ENCODE measurements at regions not wholly inside any gene's neighbourhood (a gene's known extent, or its start where the extent isn't known, plus 50 kb on each side); places are given as distances from the start of the nearest gene placed in this dataset.

DNA sequence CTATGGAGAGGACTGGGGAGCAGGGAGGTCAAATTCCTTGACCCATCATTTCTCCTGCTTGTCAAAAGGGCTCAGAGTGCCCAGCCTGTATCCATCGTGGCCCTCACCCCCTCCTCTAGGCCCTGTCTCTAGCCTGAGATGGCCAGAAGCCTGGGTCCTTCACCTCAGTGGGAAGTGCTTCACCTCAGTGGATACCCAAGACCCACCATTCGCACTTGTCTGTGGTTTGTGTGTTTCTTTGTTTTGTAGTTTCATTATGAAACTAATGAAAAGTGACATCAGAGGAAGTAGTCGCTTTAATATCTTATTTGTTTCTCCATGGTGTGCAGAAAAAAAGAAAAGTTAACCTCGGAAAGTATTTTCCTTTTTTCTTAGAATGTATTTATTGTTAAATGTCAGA, 194.0 kb upstream of the CADM1 start:
- Histone ChIP-seq H3K9me3 (no peaks in the 10 kb centered on the region), H3K27me3 (ENCODE audit: insufficient read depth) (no peaks in the 10 kb centered on the region; the same call in 1 of the 2 replicates), H4K20me1 (ENCODE audit: insufficient read depth) (no peaks in the 10 kb centered on the region), H3K27ac (ENCODE audit: low read depth in 2 of 2, low read length in 1 of 2) (no peak overlapping the region), H3K4me3 (ENCODE audit: low read depth in 2 of 2, low read length in 1 of 2) (no peak overlapping the region), H3K4me2 (no peak overlapping the region), H2AFZ (ENCODE audit: low read depth) (no peak overlapping the region), H3K9me2 (no peaks in the 10 kb centered on the region), H3K36me3 (replicated peaks in 1 of 2; ENCODE audit: control insufficient read depth in 1 of 2, insufficient read depth in 2 of 2, low read length in 1 of 2) (no peaks in the 10 kb centered on the region), H3F3A (replicated peaks; ENCODE audit: insufficient read depth) (no peaks in the 10 kb centered on the region), H3K9ac (no peak overlapping the region), H3K4me1 (ENCODE audit: control insufficient read depth in 1 of 2, insufficient read depth in 2 of 2, low read depth in 1 of 2, low read length in 1 of 2) (peaks cover 0 to 24% of the 10 kb centered on the region in 2 experiments; a peak in 1 of 4 replicates), H3K79me2 (ENCODE audit: insufficient read depth) (no peaks in the 10 kb centered on the region)
- DNase-seq: no peak
- ChIA-PET POLR2A (no interaction called here), CTCF (interaction anchor here (0.7 kb wide), 1 partner anchor 9 kb away, joined by 3 read pairs; no protein-coding TSS in a partner anchor)
- 42% methylated on average over 4 of the region's 4 CpGs for WGBS (ENCODE audit: low lambda C conversion rate)
- TF ChIP-seq, protein P1, sequence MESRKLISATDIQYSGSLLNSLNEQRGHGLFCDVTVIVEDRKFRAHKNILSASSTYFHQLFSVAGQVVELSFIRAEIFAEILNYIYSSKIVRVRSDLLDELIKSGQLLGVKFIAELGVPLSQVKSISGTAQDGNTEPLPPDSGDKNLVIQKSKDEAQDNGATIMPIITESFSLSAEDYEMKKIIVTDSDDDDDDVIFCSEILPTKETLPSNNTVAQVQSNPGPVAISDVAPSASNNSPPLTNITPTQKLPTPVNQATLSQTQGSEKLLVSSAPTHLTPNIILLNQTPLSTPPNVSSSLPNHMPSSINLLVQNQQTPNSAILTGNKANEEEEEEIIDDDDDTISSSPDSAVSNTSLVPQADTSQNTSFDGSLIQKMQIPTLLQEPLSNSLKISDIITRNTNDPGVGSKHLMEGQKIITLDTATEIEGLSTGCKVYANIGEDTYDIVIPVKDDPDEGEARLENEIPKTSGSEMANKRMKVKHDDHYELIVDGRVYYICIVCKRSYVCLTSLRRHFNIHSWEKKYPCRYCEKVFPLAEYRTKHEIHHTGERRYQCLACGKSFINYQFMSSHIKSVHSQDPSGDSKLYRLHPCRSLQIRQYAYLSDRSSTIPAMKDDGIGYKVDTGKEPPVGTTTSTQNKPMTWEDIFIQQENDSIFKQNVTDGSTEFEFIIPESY (IDR thresholded peaks at IDR 0.05; ENCODE audit: borderline replicate concordance, low read depth): no peak
- TF ChIP-seq, protein P2, sequence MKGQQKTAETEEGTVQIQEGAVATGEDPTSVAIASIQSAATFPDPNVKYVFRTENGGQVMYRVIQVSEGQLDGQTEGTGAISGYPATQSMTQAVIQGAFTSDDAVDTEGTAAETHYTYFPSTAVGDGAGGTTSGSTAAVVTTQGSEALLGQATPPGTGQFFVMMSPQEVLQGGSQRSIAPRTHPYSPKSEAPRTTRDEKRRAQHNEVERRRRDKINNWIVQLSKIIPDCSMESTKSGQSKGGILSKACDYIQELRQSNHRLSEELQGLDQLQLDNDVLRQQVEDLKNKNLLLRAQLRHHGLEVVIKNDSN (IDR thresholded peaks at IDR 0.05; ENCODE audit: borderline replicate concordance, low read depth): no peak
- no peak for TF ChIP-seq RAD21 (IDR thresholded peaks at IDR 0.05; ENCODE audit: low read length)
- no peak for TF ChIP-seq YY1 (IDR thresholded peaks at IDR 0.05; ENCODE audit: low read depth)
- TF ChIP-seq JUND (IDR thresholded peaks at IDR 0.05): no peak
- no peak for TF ChIP-seq IRF3 (IDR thresholded peaks at IDR 0.05; ENCODE audit: low read depth, low read length)
- TF ChIP-seq, protein P3, sequence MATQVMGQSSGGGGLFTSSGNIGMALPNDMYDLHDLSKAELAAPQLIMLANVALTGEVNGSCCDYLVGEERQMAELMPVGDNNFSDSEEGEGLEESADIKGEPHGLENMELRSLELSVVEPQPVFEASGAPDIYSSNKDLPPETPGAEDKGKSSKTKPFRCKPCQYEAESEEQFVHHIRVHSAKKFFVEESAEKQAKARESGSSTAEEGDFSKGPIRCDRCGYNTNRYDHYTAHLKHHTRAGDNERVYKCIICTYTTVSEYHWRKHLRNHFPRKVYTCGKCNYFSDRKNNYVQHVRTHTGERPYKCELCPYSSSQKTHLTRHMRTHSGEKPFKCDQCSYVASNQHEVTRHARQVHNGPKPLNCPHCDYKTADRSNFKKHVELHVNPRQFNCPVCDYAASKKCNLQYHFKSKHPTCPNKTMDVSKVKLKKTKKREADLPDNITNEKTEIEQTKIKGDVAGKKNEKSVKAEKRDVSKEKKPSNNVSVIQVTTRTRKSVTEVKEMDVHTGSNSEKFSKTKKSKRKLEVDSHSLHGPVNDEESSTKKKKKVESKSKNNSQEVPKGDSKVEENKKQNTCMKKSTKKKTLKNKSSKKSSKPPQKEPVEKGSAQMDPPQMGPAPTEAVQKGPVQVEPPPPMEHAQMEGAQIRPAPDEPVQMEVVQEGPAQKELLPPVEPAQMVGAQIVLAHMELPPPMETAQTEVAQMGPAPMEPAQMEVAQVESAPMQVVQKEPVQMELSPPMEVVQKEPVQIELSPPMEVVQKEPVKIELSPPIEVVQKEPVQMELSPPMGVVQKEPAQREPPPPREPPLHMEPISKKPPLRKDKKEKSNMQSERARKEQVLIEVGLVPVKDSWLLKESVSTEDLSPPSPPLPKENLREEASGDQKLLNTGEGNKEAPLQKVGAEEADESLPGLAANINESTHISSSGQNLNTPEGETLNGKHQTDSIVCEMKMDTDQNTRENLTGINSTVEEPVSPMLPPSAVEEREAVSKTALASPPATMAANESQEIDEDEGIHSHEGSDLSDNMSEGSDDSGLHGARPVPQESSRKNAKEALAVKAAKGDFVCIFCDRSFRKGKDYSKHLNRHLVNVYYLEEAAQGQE (IDR thresholded peaks at IDR 0.05; ENCODE audit: low read depth, low read length): no peak
- no peak for TF ChIP-seq NRF1 (IDR thresholded peaks at IDR 0.05; ENCODE audit: low read depth, low read length)
- no peak for TF ChIP-seq USF2 (IDR thresholded peaks at IDR 0.05; ENCODE audit: borderline replicate concordance, low read depth, low read length)
- TF ChIP-seq, protein P4, sequence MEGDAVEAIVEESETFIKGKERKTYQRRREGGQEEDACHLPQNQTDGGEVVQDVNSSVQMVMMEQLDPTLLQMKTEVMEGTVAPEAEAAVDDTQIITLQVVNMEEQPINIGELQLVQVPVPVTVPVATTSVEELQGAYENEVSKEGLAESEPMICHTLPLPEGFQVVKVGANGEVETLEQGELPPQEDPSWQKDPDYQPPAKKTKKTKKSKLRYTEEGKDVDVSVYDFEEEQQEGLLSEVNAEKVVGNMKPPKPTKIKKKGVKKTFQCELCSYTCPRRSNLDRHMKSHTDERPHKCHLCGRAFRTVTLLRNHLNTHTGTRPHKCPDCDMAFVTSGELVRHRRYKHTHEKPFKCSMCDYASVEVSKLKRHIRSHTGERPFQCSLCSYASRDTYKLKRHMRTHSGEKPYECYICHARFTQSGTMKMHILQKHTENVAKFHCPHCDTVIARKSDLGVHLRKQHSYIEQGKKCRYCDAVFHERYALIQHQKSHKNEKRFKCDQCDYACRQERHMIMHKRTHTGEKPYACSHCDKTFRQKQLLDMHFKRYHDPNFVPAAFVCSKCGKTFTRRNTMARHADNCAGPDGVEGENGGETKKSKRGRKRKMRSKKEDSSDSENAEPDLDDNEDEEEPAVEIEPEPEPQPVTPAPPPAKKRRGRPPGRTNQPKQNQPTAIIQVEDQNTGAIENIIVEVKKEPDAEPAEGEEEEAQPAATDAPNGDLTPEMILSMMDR (IDR thresholded peaks at IDR 0.05): no peak
- no peak for TF ChIP-seq ELF1 (IDR thresholded peaks at IDR 0.05)
- TF ChIP-seq EP300 (IDR thresholded peaks at IDR 0.05; ENCODE audit: borderline replicate concordance in 1 of 2, low read depth in 1 of 2, low read length in 1 of 2): no peak
- no peak for TF ChIP-seq NFIC (IDR thresholded peaks at IDR 0.05; ENCODE audit: borderline replicate concordance)
- TF ChIP-seq GATA2 (CRISPR knock-in tag; IDR thresholded peaks at IDR 0.05): no peak
- TF ChIP-seq SMC3 (IDR thresholded peaks at IDR 0.05; ENCODE audit: low read depth, low read length): no peak

Measured in SK-N-SH (cell line).